GM20000 (cell line): ENCODE measurements at regions not wholly inside any gene's neighbourhood (a gene's known extent, or its start where the extent isn't known, plus 50 kb on each side); places are given as distances from the start of the nearest gene placed in this dataset.

Experiments
- DNase-seq: peaks from one replicate; pipeline ENCODE4 v3.0.0; 2012; ENCODE audit warnings: low spot score
- TF ChIP-seq, protein P1 (sequence below): IDR thresholded peaks from 2 replicates; pipeline ENCODE4 v1.5.1; 2012; ENCODE audit warnings: mild to moderate bottlenecking, control low read depth; ENCODE audit errors: extremely low read depth, missing control alignments

DNA sequence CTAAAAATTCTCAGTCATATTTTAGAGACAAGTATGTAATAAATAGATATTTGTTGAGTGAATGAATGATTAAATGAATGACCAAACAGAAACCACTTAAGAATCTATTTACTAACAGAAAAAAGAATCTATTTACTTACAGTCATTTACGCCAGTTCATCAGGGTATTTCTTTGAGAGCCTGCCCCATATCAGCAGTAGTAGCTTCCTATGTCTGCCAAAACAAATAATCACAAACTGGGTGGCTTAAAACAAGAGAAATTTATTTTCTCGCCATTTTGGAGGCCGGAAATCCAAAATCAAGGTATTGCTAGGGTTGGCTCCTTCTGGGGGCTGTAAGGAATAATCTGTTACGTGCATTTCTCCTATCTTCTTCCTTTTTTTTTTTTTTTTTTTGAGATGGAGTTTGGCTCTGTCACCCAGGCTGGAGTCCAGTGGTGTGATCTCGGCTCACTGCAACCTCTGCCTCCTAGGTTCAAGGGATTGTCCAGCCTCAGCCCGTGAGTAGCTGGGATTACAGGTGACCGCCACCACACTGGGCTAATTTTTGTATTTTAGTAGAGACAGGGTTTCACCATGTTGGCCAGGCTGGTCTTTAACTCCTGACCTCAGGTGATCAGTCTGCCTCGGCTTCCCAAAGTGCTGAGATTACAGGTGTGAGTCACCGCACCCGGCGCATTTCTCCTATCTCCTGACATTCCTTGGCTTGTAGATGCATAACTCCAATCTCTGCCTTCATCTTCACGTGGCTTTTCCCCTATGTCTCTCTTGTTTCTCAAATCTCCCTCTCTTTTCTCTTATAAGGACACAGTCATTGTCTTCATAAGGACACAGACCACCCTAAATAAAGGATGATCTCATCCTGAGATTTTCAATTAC is 65.2 kb upstream of the SPPL2A start:
- TF ChIP-seq, protein P1, sequence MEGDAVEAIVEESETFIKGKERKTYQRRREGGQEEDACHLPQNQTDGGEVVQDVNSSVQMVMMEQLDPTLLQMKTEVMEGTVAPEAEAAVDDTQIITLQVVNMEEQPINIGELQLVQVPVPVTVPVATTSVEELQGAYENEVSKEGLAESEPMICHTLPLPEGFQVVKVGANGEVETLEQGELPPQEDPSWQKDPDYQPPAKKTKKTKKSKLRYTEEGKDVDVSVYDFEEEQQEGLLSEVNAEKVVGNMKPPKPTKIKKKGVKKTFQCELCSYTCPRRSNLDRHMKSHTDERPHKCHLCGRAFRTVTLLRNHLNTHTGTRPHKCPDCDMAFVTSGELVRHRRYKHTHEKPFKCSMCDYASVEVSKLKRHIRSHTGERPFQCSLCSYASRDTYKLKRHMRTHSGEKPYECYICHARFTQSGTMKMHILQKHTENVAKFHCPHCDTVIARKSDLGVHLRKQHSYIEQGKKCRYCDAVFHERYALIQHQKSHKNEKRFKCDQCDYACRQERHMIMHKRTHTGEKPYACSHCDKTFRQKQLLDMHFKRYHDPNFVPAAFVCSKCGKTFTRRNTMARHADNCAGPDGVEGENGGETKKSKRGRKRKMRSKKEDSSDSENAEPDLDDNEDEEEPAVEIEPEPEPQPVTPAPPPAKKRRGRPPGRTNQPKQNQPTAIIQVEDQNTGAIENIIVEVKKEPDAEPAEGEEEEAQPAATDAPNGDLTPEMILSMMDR = no peak
- no peak for DNase-seq

DNA sequence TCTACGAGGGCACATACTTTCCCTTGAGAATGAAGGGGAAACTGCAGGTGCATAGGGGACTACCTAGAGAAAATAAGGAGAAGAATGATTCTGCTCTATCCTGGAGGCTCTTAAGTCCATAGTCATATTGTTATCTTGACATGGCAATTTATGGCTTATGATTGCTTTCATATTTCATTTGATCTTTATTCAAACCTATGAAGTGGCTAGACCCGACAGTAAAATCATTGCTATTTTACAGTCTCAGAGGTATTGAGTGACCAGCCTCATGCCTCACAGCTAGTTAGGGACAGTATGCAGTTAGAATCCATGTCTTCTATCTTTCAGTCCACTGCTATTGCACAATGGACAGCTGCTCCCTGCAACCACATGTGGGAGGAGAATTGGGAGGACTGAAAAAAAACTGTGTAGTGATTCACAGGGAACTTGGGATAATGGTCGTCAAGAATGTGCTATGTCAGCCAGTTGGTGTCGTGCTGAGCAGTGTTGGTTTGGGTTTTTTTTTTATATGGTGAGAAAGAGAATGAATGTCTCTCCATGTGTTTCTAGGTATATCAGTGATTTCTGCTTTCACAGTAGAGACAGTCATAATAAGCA is 63.2 kb upstream of the SPPL2A start:
- TF ChIP-seq, protein P1 = no peak
- DNase-seq = no peak

DNA sequence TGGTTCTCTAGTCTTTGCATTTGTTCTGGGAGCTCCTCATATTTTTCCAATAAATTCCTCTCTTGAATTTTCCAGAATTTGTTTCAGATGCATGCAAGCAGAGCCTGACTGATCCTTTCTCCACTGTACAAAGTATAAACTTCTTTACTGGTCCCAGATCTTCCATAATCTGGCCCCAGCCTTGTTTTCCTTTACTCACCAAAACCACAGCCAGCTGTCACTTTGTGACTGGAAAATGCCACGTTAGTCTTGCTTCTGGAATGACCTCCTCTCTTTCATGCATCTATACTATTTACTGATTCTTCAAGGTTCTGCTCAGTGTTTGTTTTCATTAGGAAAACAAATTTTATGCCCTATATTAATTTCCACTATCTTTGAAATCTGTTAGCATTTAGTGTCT is 60.4 kb upstream of the SPPL2A start:
- DNase-seq = no peak
- TF ChIP-seq, protein P1 = no peak

DNA sequence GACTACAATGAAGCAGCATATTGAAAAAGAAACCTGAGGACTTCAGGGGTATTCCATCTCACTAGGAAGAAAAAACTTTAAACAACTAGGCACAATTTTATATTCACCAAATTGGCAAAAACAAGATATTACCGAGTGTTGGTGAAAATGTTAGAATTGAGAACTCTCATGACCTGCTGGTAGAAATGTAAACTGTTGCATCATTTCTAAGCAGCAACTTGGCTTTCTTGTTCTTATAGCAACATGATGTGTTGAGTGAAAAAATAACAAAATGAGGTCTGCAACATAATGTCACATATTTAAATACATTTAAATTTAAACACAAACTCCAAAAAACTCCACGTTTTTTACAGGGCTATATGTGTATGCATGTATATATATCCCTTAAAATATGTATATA is 59.0 kb upstream of the SPPL2A start:
- TF ChIP-seq, protein P1 = no peak
- no peak for DNase-seq

DNA sequence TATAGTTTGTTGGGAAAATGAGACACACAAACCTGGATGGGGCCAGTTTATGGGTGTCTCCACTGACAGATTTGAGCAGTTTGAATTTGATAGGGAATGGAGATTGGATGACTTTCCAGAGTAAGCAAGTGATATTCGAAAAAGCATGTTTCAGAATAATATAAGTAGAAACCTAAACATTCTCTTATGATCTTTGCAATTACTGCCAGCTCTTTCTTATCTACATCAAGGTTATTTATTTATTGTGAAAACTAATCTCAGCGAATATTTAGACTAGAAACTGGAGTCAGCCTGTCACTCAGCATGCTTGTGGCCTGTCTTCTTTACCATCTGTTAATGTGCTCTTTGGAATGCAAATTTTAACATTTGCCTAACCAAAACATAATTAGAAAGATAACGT is 57.8 kb upstream of the SPPL2A start:
- TF ChIP-seq, protein P1 = no peak
- DNase-seq = no peak

DNA sequence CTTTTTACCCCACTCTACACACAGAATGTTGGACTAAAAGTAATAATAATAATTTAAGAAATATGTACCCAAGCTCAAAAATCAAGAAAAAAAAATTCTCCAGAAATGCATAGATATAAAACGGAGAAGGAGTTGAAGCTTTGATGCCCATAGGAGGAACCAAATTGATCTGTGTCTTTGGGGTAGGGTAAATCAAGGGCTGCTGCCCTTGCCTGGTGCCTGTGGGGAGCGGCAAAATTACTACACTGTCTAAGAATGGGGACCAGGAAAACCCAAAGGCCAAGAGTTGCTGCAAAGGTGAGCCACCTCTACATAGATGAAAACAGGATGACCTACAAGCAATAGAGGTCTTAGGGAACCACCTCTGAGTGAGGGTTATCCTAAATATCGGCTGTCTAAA is 56.0 kb upstream of the SPPL2A start:
- TF ChIP-seq, protein P1 = no peak

DNA sequence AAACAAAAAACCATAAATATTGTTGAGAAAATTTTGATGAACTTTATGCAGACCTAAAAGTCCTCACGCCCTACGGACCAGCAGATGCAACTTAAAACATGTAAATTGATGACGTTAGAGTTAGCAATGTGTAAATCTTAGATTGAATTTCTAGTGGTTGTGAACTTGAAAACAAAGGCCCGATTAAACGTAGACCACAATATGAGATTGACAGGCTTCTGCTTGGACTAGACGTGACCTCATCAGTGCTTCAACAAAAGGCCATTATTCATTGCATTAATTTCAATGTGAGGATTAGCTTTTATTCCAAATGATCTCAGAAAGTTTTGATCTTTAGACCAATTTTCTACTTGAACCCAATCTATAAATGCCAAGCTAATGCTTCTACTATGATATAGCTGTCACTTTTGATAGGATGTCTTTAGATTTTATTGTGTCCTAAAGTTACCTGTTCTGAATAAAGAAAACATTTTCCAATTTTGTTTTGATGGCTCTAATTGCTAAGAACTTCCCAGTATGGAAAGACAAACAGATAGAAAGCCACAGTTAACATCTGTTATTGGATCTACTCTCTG is 55.4 kb upstream of the SPPL2A start:
- no peak for DNase-seq
- TF ChIP-seq, protein P1 = no peak

More for the DNA sequence above, 56.0 kb upstream of the SPPL2A start:
- DNase-seq = no peak
